ENCODE measurements at regions not wholly inside any gene's neighbourhood (a gene's known extent, or its start where the extent isn't known, plus 50 kb on each side); places are given as distances from the start of the nearest gene placed in this dataset.

DNA sequence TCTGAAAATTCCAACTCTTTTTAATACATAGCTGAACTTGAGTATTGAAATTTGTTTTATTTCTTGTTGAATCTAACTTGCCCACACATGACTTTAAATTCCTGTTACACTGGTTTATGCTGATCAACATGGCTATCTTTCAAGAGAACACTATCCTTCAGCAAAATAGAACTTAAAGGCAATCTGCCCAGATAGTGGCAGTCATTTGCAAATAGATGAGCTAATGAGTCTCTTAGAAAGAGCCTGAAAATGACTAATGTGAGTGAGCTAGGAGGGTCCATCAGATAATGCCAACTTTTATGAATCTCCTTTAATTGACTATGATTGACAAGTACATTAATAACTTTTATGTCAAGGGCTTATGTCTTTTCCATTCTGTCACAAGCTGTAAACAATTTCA, 1360.8 kb upstream of the C9orf72 start:
- TF ChIP-seq, protein P1, sequence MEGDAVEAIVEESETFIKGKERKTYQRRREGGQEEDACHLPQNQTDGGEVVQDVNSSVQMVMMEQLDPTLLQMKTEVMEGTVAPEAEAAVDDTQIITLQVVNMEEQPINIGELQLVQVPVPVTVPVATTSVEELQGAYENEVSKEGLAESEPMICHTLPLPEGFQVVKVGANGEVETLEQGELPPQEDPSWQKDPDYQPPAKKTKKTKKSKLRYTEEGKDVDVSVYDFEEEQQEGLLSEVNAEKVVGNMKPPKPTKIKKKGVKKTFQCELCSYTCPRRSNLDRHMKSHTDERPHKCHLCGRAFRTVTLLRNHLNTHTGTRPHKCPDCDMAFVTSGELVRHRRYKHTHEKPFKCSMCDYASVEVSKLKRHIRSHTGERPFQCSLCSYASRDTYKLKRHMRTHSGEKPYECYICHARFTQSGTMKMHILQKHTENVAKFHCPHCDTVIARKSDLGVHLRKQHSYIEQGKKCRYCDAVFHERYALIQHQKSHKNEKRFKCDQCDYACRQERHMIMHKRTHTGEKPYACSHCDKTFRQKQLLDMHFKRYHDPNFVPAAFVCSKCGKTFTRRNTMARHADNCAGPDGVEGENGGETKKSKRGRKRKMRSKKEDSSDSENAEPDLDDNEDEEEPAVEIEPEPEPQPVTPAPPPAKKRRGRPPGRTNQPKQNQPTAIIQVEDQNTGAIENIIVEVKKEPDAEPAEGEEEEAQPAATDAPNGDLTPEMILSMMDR (IDR thresholded peaks at IDR 0.05; ENCODE audit: low read length) = no peak
- TF ChIP-seq EZH2 (IDR thresholded peaks at IDR 0.05; ENCODE audit: borderline replicate concordance, low read length) = no peak
